H1 (cell line): ENCODE measurements at regions not wholly inside any gene's neighbourhood (a gene's known extent, or its start where the extent isn't known, plus 50 kb on each side); places are given as distances from the start of the nearest gene placed in this dataset.

ENCODE experiments used
- CHD7 ChIP-seq: fragments of 300-600 bp; sonication (generic); IDR thresholded peaks from 2 replicates; pipeline ENCODE4 v1.7.1; 2012; ENCODE audit warnings: low read length, moderate library complexity, mild to moderate bottlenecking, inconsistent platforms; ENCODE audit not compliant: insufficient replicate concordance
- E2F6 ChIP-seq: IDR thresholded peaks from 2 replicates; pipeline ENCODE4 v1.6.1; 2012; ENCODE audit warnings: inconsistent platforms
- JUN ChIP-seq: IDR thresholded peaks from 2 replicates; pipeline ENCODE4 v1.6.1; 2011; ENCODE audit warnings: low read depth, mild to moderate bottlenecking, improper control_type of control experiment, low read length
- RNF2 ChIP-seq: fragments of 200-900, 300-1000 bp; sonication (generic); IDR thresholded peaks from 2 replicates; pipeline ENCODE4 v1.7.1; 2016; ENCODE audit warnings: borderline replicate concordance, low read depth, mild to moderate bottlenecking, antibody characterized with exemption, low read length; ENCODE audit not compliant: poor library complexity, severe bottlenecking; ENCODE audit errors: missing control alignments
- SP2 ChIP-seq: IDR thresholded peaks from 2 replicates; pipeline ENCODE4 v1.6.1; 2012; ENCODE audit warnings: mild to moderate bottlenecking, low read length, inconsistent platforms

GRCh38 chr15:27650244-27650643 lies 448.9 kb downstream of the OCA2 start (continued):
- TF ChIP-seq CHD7 (no peak), E2F6 (no peak), SP2 (no peak), JUN (no peak), RNF2 (no peak)
